ENCODE measurements at regions not wholly inside any gene's neighbourhood (a gene's known extent, or its start where the extent isn't known, plus 50 kb on each side); places are given as distances from the start of the nearest gene placed in this dataset.
"Not testable (repeated sequence)": the region's sequence is repeated elsewhere in the genome, so short reads cannot be mapped to it uniquely, and the experiment has no call there.

DNA sequence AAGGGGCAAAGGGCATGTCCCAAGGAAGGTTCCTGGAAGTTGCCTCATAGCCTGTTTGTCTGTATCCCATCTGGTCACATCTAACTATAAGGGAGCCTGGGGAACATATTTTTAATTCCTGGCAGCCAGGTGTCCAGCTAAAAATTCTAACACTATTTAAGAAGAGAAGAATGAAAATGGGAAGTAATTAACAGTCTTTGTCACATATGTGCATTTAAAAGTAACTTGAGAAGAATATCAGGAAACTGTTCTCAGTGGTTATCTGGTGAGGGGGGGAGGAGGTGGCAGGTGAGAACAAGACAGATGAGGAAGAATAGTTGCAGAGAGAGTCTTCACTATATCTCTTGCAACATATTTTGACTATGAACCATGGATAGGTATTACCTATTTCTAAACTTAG lies 75.5 kb upstream of the ELOVL5 start:
- no peak for TF ChIP-seq EZH2 (IDR thresholded peaks at IDR 0.05)
- TF ChIP-seq POLR2AphosphoS5 (IDR thresholded peaks at IDR 0.05; ENCODE audit: borderline replicate concordance, low read depth, low read length): no peak
- no peak for TF ChIP-seq FOXP2 (optimal IDR thresholded peaks at IDR 0.05; ENCODE audit: control extremely low read depth, extremely low read length, insufficient read depth)
- H3K27ac ChIP-seq: no peak overlapping the region
- no peaks in the 10 kb centered on the region for H3K9me3 ChIP-seq (ENCODE audit: low read depth, low read length)
- no peak overlapping the region for H3K9ac ChIP-seq (ENCODE audit: insufficient read length)
- H3K36me3 ChIP-seq (ENCODE audit: insufficient read depth, low read length): no peaks in the 10 kb centered on the region
- DNase-seq (ENCODE audit: low read depth, low spot score): no peak
- H3K4me3 ChIP-seq: no peak overlapping the region

DNA sequence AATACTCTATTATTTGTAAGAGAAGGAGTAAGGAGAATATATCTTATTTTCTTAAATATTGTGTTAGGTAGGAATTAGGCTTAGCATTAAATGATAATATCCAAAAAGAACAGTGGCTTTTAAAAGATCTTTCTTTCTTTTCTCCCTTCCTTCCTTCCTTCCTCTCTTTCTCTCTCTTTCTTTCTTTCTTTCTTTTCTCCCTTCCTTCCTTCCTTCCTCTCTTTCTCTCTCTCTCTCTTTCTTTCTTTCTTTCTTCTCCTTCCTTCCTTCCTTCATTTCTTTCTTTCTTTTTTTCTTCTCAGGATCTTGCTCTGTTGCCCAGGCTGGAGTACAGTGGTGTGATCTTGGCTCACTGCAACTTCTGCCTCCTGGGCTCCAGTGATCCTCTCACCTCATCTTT lies 74.8 kb upstream of the ELOVL5 start:
- H3K9ac ChIP-seq (ENCODE audit: insufficient read length); H3K9me3 ChIP-seq (ENCODE audit: low read depth, low read length); H3K36me3 ChIP-seq (ENCODE audit: insufficient read depth, low read length); DNase-seq (ENCODE audit: low read depth, low spot score); H3K4me3 ChIP-seq; H3K27ac ChIP-seq: not testable (repeated sequence)

DNA sequence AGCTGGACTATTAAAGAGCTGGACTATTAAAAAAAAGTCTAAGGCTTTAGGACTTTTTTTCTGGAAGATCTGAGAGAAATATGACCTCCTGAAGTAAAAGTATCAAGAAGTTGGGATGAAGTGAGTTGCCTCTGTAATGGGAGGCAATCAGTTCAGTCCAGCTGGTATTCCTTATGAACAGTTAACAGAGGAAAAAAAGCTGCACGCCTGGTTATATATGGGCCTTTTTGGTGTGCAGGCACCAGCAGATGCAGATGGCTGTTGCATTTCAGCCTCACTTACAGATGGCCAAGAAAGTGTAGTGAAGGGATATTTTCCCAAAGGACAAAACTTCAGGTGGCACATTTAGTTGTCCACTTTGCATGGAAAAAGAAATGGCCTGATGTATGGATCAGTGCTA lies 70.3 kb upstream of the ELOVL5 start:
- H3K36me3 ChIP-seq (ENCODE audit: insufficient read depth, low read length): no peaks in the 10 kb centered on the region
- no peak for TF ChIP-seq POLR2AphosphoS5 (IDR thresholded peaks at IDR 0.05; ENCODE audit: borderline replicate concordance, low read depth, low read length)
- TF ChIP-seq EZH2 (IDR thresholded peaks at IDR 0.05): no peak
- no peak for TF ChIP-seq FOXP2 (optimal IDR thresholded peaks at IDR 0.05; ENCODE audit: control extremely low read depth, extremely low read length, insufficient read depth)
- no peaks in the 10 kb centered on the region for H3K9me3 ChIP-seq (ENCODE audit: low read depth, low read length)
- DNase-seq (ENCODE audit: low read depth, low spot score): no peak
- no peak overlapping the region for H3K27ac ChIP-seq
- no peak overlapping the region for H3K4me3 ChIP-seq
- H3K9ac ChIP-seq (ENCODE audit: insufficient read length): no peak overlapping the region

DNA sequence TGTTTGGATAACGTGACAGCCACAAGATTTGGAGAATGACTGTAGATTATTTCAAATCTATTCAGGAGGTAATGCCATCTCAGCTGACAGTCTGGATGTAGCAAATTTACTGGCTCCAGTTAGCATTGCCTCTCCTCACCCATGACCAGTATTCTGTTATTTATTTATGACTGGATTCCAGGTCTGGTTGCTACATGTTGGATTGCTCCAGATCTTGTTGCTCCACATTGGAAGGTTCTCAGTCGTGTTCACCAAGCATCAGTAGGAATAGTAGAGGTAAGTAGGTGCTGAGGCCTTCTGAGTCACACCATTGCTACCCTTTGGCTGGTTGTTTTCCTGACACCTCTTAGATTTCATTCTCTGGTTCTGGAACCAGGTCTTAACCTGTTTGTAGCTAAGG lies 69.5 kb upstream of the ELOVL5 start:
- H3K4me3 ChIP-seq: no peak overlapping the region
- H3K36me3 ChIP-seq (ENCODE audit: insufficient read depth, low read length): no peaks in the 10 kb centered on the region
- DNase-seq (ENCODE audit: low read depth, low spot score): no peak
- no peaks in the 10 kb centered on the region for H3K9me3 ChIP-seq (ENCODE audit: low read depth, low read length)
- H3K9ac ChIP-seq (ENCODE audit: insufficient read length): no peak overlapping the region
- no peak overlapping the region for H3K27ac ChIP-seq
- TF ChIP-seq POLR2AphosphoS5 (IDR thresholded peaks at IDR 0.05; ENCODE audit: borderline replicate concordance, low read depth, low read length): no peak
- TF ChIP-seq FOXP2 (optimal IDR thresholded peaks at IDR 0.05; ENCODE audit: control extremely low read depth, extremely low read length, insufficient read depth): no peak
- TF ChIP-seq EZH2 (IDR thresholded peaks at IDR 0.05): no peak

DNA sequence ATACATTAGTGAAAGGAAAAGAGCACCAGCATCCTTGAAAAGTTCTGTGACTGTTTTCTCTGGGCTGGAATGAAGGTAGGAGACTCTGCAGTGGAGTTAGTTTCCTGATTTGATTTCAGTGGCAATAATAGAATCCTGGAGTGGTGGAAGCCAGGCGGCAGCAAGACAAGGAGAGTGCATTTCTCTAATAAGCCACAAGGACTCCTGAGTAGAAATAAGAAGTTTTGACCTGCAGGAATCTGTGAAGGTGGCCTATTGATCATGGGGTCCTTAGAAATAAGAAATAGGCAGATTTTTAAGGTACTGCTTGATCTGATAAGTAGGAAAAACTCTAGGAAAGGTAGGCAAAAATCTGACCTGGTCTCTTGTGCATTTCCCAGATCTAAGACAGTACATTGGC lies 68.4 kb upstream of the ELOVL5 start:
- no peaks in the 10 kb centered on the region for H3K36me3 ChIP-seq (ENCODE audit: insufficient read depth, low read length)
- H3K4me3 ChIP-seq: no peak overlapping the region
- no peaks in the 10 kb centered on the region for H3K9me3 ChIP-seq (ENCODE audit: low read depth, low read length)
- H3K27ac ChIP-seq: no peak overlapping the region
- no peak for TF ChIP-seq EZH2 (IDR thresholded peaks at IDR 0.05)
- TF ChIP-seq POLR2AphosphoS5 (IDR thresholded peaks at IDR 0.05; ENCODE audit: borderline replicate concordance, low read depth, low read length): no peak
- TF ChIP-seq FOXP2 (optimal IDR thresholded peaks at IDR 0.05; ENCODE audit: control extremely low read depth, extremely low read length, insufficient read depth): no peak
- no peak overlapping the region for H3K9ac ChIP-seq (ENCODE audit: insufficient read length)
- DNase-seq (ENCODE audit: low read depth, low spot score): no peak

DNA sequence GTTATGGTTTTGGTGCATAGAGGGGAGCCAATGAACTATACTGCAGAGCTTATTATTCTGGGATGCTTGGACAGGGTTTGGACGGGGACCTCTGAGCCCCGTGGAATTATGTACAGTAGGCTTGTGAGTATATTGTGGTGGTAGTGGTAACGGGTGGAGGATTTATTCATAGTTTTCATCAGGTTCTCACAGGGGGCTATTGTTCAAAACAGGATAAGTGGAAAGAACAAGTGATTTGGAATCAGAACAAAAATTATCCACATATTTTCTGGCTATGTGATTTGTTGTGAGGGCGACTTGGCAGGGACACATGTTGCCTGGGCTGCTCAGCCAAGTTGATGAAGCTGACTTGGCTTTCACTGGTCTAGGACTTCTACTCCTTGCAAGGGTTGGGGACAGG lies 64.6 kb upstream of the ELOVL5 start:
- no peak overlapping the region for H3K4me3 ChIP-seq
- no peak for DNase-seq (ENCODE audit: low read depth, low spot score)
- no peak overlapping the region for H3K27ac ChIP-seq
- H3K36me3 ChIP-seq (ENCODE audit: insufficient read depth, low read length): no peaks in the 10 kb centered on the region
- TF ChIP-seq POLR2AphosphoS5 (IDR thresholded peaks at IDR 0.05; ENCODE audit: borderline replicate concordance, low read depth, low read length) (no peak), EZH2 (IDR thresholded peaks at IDR 0.05) (no peak), FOXP2 (optimal IDR thresholded peaks at IDR 0.05; ENCODE audit: control extremely low read depth, extremely low read length, insufficient read depth) (no peak)
- no peak overlapping the region for H3K9ac ChIP-seq (ENCODE audit: insufficient read length)
- no peaks in the 10 kb centered on the region for H3K9me3 ChIP-seq (ENCODE audit: low read depth, low read length)

DNA sequence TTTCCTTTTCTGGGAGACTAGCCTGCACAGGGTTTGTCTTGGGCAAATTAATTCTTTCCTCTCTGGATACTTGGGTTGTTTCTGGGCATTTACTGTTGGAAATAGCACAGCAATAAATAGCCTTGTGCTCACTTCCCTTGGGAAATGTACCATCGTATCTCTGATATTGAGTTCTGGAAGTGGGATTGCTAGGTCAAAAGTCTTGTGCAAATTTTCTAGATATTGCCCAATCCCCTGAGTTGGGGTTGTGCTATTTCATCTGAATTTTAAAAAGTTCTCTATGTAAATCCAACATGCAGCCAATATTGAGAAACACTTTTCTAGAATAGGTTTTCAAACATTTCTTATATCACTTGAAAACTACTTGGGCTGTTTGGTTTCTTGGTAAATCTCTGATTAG lies 64.0 kb upstream of the ELOVL5 start:
- Histone ChIP-seq H3K27ac (no peak overlapping the region), H3K4me3 (no peak overlapping the region), H3K9ac (ENCODE audit: insufficient read length) (no peak overlapping the region), H3K36me3 (ENCODE audit: insufficient read depth, low read length) (no peaks in the 10 kb centered on the region), H3K9me3 (ENCODE audit: low read depth, low read length) (no peaks in the 10 kb centered on the region)
- no peak for DNase-seq (ENCODE audit: low read depth, low spot score)
- no peak for TF ChIP-seq FOXP2 (optimal IDR thresholded peaks at IDR 0.05; ENCODE audit: control extremely low read depth, extremely low read length, insufficient read depth)

DNA sequence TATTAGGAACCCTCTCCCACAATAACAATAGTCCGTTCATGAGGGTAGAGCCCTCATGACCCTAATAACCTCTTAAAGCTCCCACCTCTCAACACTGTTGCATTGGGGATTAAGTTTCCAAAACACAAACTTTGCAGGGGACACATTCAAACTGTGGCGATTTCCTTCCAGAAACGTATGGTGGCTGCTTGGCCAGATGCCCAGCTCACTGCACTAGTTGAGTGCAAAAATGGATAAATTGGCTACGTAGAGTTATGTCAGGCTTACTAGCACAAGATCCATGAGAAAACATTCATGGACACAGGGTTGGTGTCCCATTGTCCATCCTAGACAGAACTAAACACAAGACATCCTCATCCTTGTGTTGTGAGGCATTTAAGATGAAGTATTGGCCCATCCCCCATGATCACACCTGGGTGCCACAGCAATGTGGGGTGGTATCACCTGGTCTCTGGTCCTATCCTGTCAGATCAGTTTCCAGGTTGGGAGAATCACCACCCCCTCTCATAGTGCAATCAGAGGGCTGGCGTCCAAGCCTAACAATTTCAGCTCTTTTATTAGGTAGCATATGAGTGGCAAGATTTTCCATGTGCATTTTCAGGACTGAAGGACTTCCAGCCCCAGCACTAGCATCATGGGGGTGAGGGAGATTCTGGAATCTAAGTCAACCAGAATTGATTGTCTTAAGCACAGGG lies 63.4 kb upstream of the ELOVL5 start:
- no peak overlapping the region for H3K27ac ChIP-seq
- H3K4me3 ChIP-seq: no peak overlapping the region
- H3K9ac ChIP-seq (ENCODE audit: insufficient read length): no peak overlapping the region
- H3K36me3 ChIP-seq (ENCODE audit: insufficient read depth, low read length): no peaks in the 10 kb centered on the region
- H3K9me3 ChIP-seq (ENCODE audit: low read depth, low read length): no peaks in the 10 kb centered on the region
- no peak for DNase-seq (ENCODE audit: low read depth, low spot score)
- TF ChIP-seq POLR2AphosphoS5 (IDR thresholded peaks at IDR 0.05; ENCODE audit: borderline replicate concordance, low read depth, low read length) (no peak), FOXP2 (optimal IDR thresholded peaks at IDR 0.05; ENCODE audit: control extremely low read depth, extremely low read length, insufficient read depth) (no peak)

DNA sequence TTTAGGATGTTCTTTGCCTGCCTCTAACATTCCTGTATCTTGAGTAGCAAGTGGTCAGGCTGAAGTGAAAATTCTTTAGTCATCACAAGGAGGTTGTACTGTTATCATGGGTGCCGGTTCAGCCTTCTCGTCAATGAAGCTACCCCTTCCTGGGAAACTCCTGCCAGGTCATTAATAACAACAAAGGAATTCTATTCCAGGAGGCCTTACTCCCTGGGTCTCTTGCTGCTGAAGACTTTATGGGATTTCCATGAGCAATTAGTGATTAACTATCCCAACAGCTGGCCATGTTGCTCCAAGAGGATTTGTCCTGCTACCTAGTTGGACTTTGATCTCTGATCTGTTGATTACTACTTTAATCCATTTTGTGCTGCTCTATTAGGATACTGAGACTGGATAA lies 62.7 kb upstream of the ELOVL5 start:
- TF ChIP-seq POLR2AphosphoS5 (IDR thresholded peaks at IDR 0.05; ENCODE audit: borderline replicate concordance, low read depth, low read length) (no peak), EZH2 (IDR thresholded peaks at IDR 0.05) (no peak), FOXP2 (optimal IDR thresholded peaks at IDR 0.05; ENCODE audit: control extremely low read depth, extremely low read length, insufficient read depth) (no peak)
- Histone ChIP-seq H3K36me3 (ENCODE audit: insufficient read depth, low read length) (no peaks in the 10 kb centered on the region), H3K9me3 (ENCODE audit: low read depth, low read length) (no peaks in the 10 kb centered on the region), H3K9ac (ENCODE audit: insufficient read length) (no peak overlapping the region), H3K27ac (no peak overlapping the region), H3K4me3 (no peak overlapping the region)
- DNase-seq (ENCODE audit: low read depth, low spot score): no peak
